Vagina (tissue), 2 donors: ENCODE measurements at regions not wholly inside any gene's neighbourhood (a gene's known extent, or its start where the extent isn't known, plus 50 kb on each side); places are given as distances from the start of the nearest gene placed in this dataset.

Experiments used
- DNase-seq, 2 donors: peaks; one replicate each; pipeline ENCODE4 v3.0.0-alpha.2; 2017; ENCODE audit errors: extremely low spot score in 2 of 2
- H3K27ac ChIP-seq: fragments of 200-600 bp; sonication (generic); one replicate; pipeline ENCODE4 v1.5.1; 2019
- H3K27me3 ChIP-seq: fragments of 200-600 bp; sonication (generic); one replicate; pipeline ENCODE4 v1.5.1; 2019
- H3K36me3 ChIP-seq, 2 donors: fragments of 200-600 bp; sonication (generic); one replicate each; pipeline ENCODE4 v1.5.1; 2017 to 2019
- H3K4me1 ChIP-seq: fragments of 200-600 bp; sonication (generic); one replicate; pipeline ENCODE4 v1.5.1; 2019
- H3K4me3 ChIP-seq, 2 donors: fragments of 200-600 bp; sonication (generic); 1 replicate in 1 of 2; 2 replicates in 1 of 2; pipeline ENCODE4 v1.5.1; 2016 to 2019
- H3K9me3 ChIP-seq: fragments of 200-600 bp; sonication (generic); one replicate; pipeline ENCODE4 v1.5.1; 2019
- POLR2A ChIP-seq, 2 donors: fragments of 450-650 bp; IDR thresholded peaks; one replicate each; pipeline ENCODE4 v1.6.1; 2017; ENCODE audit warnings: antibody characterized with exemption in 2 of 2, mild to moderate bottlenecking in 2 of 2, moderate library complexity in 2 of 2
- POLR2AphosphoS5 ChIP-seq, 2 donors: sonication (generic); formaldehyde crosslinking; IDR thresholded peaks; one replicate each; pipeline ENCODE4 v1.9.0; 2017; ENCODE audit warnings: antibody characterized with exemption in 2 of 2, mild to moderate bottlenecking in 2 of 2, low read depth in 1 of 2; ENCODE audit not compliant: insufficient read depth in 1 of 2
- intact Hi-C: fragments of 100-400 bp; cut with DNase I; formaldehyde crosslinking; loops from one replicate; pipeline ENCODE4 v1.15.1; 2023
- TF ChIP-seq, protein P1 (sequence below), 3 experiments: fragments of 450-650 bp in 2 of 3; fragments of 200-600 bp in 1 of 3; sonication (generic) in 1 of 3; IDR thresholded peaks; one replicate each; pipeline ENCODE4 v1.5.1; 2017 to 2019; ENCODE audit warnings: antibody characterized with exemption in 3 of 3, mild to moderate bottlenecking in 2 of 3, moderate library complexity in 2 of 3

GRCh38 chr4:24137671-24138601, 248.1 kb upstream of the PPARGC1A start:
- Histone ChIP-seq H3K9me3 (no peaks in the 10 kb centered on the region), H3K27me3 (no peaks in the 10 kb centered on the region), H3K4me3 (no peak overlapping the region), H3K4me1 (no peaks in the 10 kb centered on the region), H3K36me3 (no peaks in the 10 kb centered on the region), H3K27ac (no peak overlapping the region)
- TF ChIP-seq POLR2AphosphoS5 (IDR thresholded peaks at IDR 0.05; ENCODE audit: insufficient read depth in 1 of 2, low read depth in 1 of 2) (no peak), POLR2A (IDR thresholded peaks at IDR 0.05) (no peak)
- TF ChIP-seq, protein P1, sequence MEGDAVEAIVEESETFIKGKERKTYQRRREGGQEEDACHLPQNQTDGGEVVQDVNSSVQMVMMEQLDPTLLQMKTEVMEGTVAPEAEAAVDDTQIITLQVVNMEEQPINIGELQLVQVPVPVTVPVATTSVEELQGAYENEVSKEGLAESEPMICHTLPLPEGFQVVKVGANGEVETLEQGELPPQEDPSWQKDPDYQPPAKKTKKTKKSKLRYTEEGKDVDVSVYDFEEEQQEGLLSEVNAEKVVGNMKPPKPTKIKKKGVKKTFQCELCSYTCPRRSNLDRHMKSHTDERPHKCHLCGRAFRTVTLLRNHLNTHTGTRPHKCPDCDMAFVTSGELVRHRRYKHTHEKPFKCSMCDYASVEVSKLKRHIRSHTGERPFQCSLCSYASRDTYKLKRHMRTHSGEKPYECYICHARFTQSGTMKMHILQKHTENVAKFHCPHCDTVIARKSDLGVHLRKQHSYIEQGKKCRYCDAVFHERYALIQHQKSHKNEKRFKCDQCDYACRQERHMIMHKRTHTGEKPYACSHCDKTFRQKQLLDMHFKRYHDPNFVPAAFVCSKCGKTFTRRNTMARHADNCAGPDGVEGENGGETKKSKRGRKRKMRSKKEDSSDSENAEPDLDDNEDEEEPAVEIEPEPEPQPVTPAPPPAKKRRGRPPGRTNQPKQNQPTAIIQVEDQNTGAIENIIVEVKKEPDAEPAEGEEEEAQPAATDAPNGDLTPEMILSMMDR (IDR thresholded peaks at IDR 0.05) = no peak
- intact Hi-C loops = no loop called here
- DNase-seq = no peak

GRCh38 chr4:24131954-24132673, 242.3 kb upstream of the PPARGC1A start:
- Histone ChIP-seq H3K4me3 (no peak overlapping the region), H3K27ac (no peak overlapping the region), H3K27me3 (no peaks in the 10 kb centered on the region), H3K36me3 (no peaks in the 10 kb centered on the region), H3K9me3 (no peaks in the 10 kb centered on the region), H3K4me1 (no peaks in the 10 kb centered on the region)
- no peak for DNase-seq
- TF ChIP-seq POLR2AphosphoS5 (IDR thresholded peaks at IDR 0.05; ENCODE audit: insufficient read depth in 1 of 2, low read depth in 1 of 2) = no peak
- TF ChIP-seq, protein P1 (IDR thresholded peaks at IDR 0.05) = no peak
- no peak for TF ChIP-seq POLR2A (IDR thresholded peaks at IDR 0.05)
- intact Hi-C loops = no loop called here

DNA sequence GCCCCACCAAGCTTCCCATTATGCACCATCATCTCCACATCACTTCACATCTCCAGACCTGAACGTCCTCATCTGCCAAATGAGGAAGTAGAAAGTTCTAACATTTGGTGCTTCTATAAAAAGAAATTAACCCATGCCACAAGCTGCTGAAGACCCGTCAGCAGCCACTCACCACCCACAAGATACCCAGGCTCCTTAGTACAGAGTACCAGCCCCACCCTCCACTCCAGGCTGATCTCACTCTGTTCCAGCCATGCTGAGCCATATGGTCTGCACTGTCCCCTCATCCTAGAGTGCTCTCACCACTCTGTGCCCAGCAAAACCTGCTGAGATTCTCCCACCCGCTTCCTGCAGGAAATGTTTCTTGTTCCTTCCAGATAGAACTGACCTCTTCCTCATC, 240.8 kb upstream of the PPARGC1A start:
- intact Hi-C loops = no loop called here
- Histone ChIP-seq H3K36me3 (no peaks in the 10 kb centered on the region), H3K9me3 (no peaks in the 10 kb centered on the region), H3K4me3 (no peak overlapping the region), H3K27me3 (no peaks in the 10 kb centered on the region), H3K27ac (no peak overlapping the region), H3K4me1 (no peaks in the 10 kb centered on the region)
- no peak for DNase-seq
- TF ChIP-seq, protein P1 (IDR thresholded peaks at IDR 0.05) = no peak
- TF ChIP-seq POLR2A (IDR thresholded peaks at IDR 0.05) = no peak
- TF ChIP-seq POLR2AphosphoS5 (IDR thresholded peaks at IDR 0.05; ENCODE audit: insufficient read depth in 1 of 2, low read depth in 1 of 2) = no peak

DNA sequence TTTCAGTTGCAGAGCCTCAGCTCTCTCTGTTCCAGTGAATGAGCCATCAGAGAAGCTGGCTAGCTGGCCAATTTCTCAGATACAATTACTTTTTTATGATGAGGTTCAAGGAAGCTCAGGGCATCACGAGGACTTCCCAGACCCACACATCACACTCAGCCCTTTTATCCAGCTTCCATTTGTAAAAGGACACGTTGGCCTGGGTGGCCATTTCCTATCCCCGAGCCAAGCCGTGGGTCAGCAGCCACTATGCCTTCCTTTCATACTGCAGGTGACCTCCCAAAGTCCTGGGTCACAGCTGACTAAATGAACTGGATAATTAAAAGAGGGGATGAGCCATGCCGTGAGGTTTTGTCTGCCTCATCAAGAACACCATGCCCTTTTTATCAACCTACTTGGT, 236.9 kb upstream of the PPARGC1A start:
- Histone ChIP-seq H3K4me1 (no peaks in the 10 kb centered on the region), H3K4me3 (no peak overlapping the region), H3K36me3 (no peaks in the 10 kb centered on the region), H3K27me3 (no peaks in the 10 kb centered on the region), H3K9me3 (no peaks in the 10 kb centered on the region), H3K27ac (no peak overlapping the region)
- intact Hi-C loops = no loop called here
- DNase-seq = no peak
- TF ChIP-seq POLR2A (IDR thresholded peaks at IDR 0.05) = no peak
- TF ChIP-seq, protein P1 (IDR thresholded peaks at IDR 0.05) = no peak
- no peak for TF ChIP-seq POLR2AphosphoS5 (IDR thresholded peaks at IDR 0.05; ENCODE audit: insufficient read depth in 1 of 2, low read depth in 1 of 2)
